ENCODE measurements at regions not wholly inside any gene's neighbourhood (a gene's known extent, or its start where the extent isn't known, plus 50 kb on each side); places are given as distances from the start of the nearest gene placed in this dataset.

DNA sequence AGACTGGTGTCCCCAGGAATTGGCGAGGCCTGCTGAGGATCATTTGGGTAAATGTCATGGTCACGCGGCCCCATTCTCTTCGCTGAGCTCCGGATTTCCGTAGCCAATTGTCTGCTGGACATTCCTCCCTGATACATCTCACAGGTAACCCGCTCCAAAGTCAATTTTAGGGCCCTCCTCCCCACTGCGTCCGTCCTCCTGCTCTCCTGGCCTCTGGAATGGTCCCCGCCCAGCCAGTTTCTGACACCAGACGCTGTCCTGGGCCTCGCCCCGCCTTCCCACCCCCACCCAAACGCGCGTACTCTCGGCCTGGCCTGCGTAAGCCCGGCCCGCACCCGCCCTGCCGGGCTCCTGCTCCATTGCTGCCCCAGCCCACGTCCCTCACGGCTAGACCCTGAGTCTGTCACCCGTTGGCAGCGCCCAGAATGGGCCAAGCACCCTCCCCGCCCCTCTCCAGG, 202.0 kb downstream of the AUH start:
- H3K27ac ChIP-seq (ENCODE audit: low read length) = no peak overlapping the region
- BruUV-seq (replicated peaks) = no TSS peak
- TF ChIP-seq POLR2AphosphoS5 (IDR thresholded peaks at IDR 0.05; ENCODE audit: low read depth, low read length) = no peak
- TF ChIP-seq, protein P1, sequence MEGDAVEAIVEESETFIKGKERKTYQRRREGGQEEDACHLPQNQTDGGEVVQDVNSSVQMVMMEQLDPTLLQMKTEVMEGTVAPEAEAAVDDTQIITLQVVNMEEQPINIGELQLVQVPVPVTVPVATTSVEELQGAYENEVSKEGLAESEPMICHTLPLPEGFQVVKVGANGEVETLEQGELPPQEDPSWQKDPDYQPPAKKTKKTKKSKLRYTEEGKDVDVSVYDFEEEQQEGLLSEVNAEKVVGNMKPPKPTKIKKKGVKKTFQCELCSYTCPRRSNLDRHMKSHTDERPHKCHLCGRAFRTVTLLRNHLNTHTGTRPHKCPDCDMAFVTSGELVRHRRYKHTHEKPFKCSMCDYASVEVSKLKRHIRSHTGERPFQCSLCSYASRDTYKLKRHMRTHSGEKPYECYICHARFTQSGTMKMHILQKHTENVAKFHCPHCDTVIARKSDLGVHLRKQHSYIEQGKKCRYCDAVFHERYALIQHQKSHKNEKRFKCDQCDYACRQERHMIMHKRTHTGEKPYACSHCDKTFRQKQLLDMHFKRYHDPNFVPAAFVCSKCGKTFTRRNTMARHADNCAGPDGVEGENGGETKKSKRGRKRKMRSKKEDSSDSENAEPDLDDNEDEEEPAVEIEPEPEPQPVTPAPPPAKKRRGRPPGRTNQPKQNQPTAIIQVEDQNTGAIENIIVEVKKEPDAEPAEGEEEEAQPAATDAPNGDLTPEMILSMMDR (IDR thresholded peaks at IDR 0.05) = no peak
- TF ChIP-seq, protein P2, sequence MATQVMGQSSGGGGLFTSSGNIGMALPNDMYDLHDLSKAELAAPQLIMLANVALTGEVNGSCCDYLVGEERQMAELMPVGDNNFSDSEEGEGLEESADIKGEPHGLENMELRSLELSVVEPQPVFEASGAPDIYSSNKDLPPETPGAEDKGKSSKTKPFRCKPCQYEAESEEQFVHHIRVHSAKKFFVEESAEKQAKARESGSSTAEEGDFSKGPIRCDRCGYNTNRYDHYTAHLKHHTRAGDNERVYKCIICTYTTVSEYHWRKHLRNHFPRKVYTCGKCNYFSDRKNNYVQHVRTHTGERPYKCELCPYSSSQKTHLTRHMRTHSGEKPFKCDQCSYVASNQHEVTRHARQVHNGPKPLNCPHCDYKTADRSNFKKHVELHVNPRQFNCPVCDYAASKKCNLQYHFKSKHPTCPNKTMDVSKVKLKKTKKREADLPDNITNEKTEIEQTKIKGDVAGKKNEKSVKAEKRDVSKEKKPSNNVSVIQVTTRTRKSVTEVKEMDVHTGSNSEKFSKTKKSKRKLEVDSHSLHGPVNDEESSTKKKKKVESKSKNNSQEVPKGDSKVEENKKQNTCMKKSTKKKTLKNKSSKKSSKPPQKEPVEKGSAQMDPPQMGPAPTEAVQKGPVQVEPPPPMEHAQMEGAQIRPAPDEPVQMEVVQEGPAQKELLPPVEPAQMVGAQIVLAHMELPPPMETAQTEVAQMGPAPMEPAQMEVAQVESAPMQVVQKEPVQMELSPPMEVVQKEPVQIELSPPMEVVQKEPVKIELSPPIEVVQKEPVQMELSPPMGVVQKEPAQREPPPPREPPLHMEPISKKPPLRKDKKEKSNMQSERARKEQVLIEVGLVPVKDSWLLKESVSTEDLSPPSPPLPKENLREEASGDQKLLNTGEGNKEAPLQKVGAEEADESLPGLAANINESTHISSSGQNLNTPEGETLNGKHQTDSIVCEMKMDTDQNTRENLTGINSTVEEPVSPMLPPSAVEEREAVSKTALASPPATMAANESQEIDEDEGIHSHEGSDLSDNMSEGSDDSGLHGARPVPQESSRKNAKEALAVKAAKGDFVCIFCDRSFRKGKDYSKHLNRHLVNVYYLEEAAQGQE (IDR thresholded peaks at IDR 0.05; ENCODE audit: insufficient read depth in 1 of 2, low read depth in 2 of 2, low read length in 1 of 2) = no peak
- TF ChIP-seq SIN3A (IDR thresholded peaks at IDR 0.05; ENCODE audit: borderline replicate concordance, insufficient read depth, low read depth, low read length) = no peak
- TF ChIP-seq TCF7L2 (IDR thresholded peaks at IDR 0.05; ENCODE audit: low read depth, low read length) = no peak
- no peaks in the 10 kb centered on the region for H3K27me3 ChIP-seq (ENCODE audit: control insufficient read depth, insufficient read depth, low read length)
- no peak for ATAC-seq
- no peak for DNase-seq (ENCODE audit: low read depth, low spot score)
- in situ Hi-C loops (cut with HindIII; ENCODE audit: low pct_unique_long_range_greater_than_20kb, low sequenced_read_pairs) = no loop called here
- H3K4me1 ChIP-seq (ENCODE audit: control insufficient read depth, insufficient read depth, low read length) = peaks cover 6% of the 10 kb centered on the region; the same call in 1 of the 2 replicates
- H3K9me3 ChIP-seq (ENCODE audit: control insufficient read depth, insufficient read depth, low read depth, low read length) = no peaks in the 10 kb centered on the region
- POLR2A ChIA-PET = no interaction called here
- no peak overlapping the region for H3K4me3 ChIP-seq (ENCODE audit: low read depth in 2 of 2, low read length in 2 of 2)
- CTCF ChIA-PET = no interaction called here
- H3K36me3 ChIP-seq (ENCODE audit: control insufficient read depth, insufficient read depth, low read length) = no peaks in the 10 kb centered on the region
- intact Hi-C loops (cut with micrococcal nuclease; ENCODE audit: unreplicated experiment) = no loop called here

DNA sequence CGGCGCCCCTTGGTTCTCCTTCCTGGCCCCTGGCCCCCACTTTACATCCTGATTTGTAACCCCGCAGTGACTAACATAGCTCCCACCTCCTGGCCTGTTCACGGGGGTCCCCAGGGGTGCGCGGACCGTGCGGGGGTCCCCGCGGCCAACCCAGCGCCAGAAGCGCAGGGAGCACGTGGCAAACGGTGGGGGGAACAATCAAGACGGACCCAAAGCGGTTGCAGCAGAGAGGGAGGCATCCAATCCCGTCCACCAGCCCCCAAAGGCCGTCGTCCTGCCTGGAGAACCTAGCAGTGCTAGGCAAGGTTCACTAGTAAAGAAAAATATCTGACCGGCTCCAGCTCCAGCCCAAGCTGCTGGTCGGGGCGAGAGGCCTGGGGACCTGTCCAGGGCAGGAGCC, 201.5 kb downstream of the AUH start:
- no TSS peak for BruUV-seq (replicated peaks)
- no peak for TF ChIP-seq SIN3A (IDR thresholded peaks at IDR 0.05; ENCODE audit: borderline replicate concordance, insufficient read depth, low read depth, low read length)
- no peak for TF ChIP-seq TCF7L2 (IDR thresholded peaks at IDR 0.05; ENCODE audit: low read depth, low read length)
- TF ChIP-seq, protein P1 (IDR thresholded peaks at IDR 0.05) = no peak
- TF ChIP-seq, protein P2 (IDR thresholded peaks at IDR 0.05; ENCODE audit: insufficient read depth in 1 of 2, low read depth in 2 of 2, low read length in 1 of 2) = no peak
- no peak for TF ChIP-seq POLR2AphosphoS5 (IDR thresholded peaks at IDR 0.05; ENCODE audit: low read depth, low read length)
- Histone ChIP-seq H3K4me1 (ENCODE audit: control insufficient read depth, insufficient read depth, low read length) (peaks cover 10% of the 10 kb centered on the region), H3K27me3 (ENCODE audit: control insufficient read depth, insufficient read depth, low read length) (no peaks in the 10 kb centered on the region), H3K4me3 (ENCODE audit: low read depth in 2 of 2, low read length in 2 of 2) (no peak overlapping the region), H3K9me3 (ENCODE audit: control insufficient read depth, insufficient read depth, low read depth, low read length) (no peaks in the 10 kb centered on the region), H3K36me3 (ENCODE audit: control insufficient read depth, insufficient read depth, low read length) (no peaks in the 10 kb centered on the region), H3K27ac (ENCODE audit: low read length) (no peak overlapping the region)
- in situ Hi-C loops (cut with HindIII; ENCODE audit: low pct_unique_long_range_greater_than_20kb, low sequenced_read_pairs) (no loop called here), intact Hi-C loops (cut with micrococcal nuclease; ENCODE audit: unreplicated experiment) (no loop called here)
- ChIA-PET CTCF (no interaction called here), POLR2A (no interaction called here)
- ATAC-seq = no peak
- no peak for DNase-seq (ENCODE audit: low read depth, low spot score)
